Adrenal gland (tissue), 9 donors: ENCODE measurements at regions not wholly inside any gene's neighbourhood (a gene's known extent, or its start where the extent isn't known, plus 50 kb on each side); places are given as distances from the start of the nearest gene placed in this dataset.

ENCODE experiments used
- DNase-seq, 7 donors: peaks; one replicate each; pipeline ENCODE4 v3.0.0-alpha.2; 2019 to 2020
- H3K27ac ChIP-seq, 5 donors: fragments of 200-600 bp; sonication (generic) in 4 of 5; 1 replicate in 3 of 5; 2 replicates in 2 of 5; pipeline versions ENCODE4 v1.5.1 to v1.8.0; 2016 to 2020; ENCODE audit warnings: mild to moderate bottlenecking in 1 of 5
- H3K27me3 ChIP-seq: fragments of 200-600 bp; 2 replicates; pipeline ENCODE4 v1.8.0; 2021
- H3K36me3 ChIP-seq, 2 donors: fragments of 200-600 bp; replicated peaks in 1 of 2; 1 replicate in 1 of 2; 2 replicates in 1 of 2; pipeline versions ENCODE4 v1.5.1 to v1.8.0; 2018 to 2022
- H3K4me1 ChIP-seq, 2 donors: fragments of 200-600 bp; replicated peaks in 1 of 2; 1 replicate in 1 of 2; 2 replicates in 1 of 2; pipeline versions ENCODE4 v1.5.1 to v1.8.0; 2018 to 2021
- H3K4me3 ChIP-seq, 4 donors: fragments of 200-600 bp; sonication (generic) in 3 of 4; one replicate each; pipeline ENCODE4 v1.5.1; 2016 to 2018
- H3K9me3 ChIP-seq, 3 donors: fragments of 200-600 bp; sonication (generic) in 1 of 3; replicated peaks in 1 of 3; 1 replicate in 2 of 3; 2 replicates in 1 of 3; pipeline versions ENCODE4 v1.5.1 to v1.8.0; 2016 to 2021
- CTCF ChIP-seq, 6 experiments: fragments of 450-650 bp in 4 of 6; fragments of 200-600 bp in 2 of 6; sonication (generic) in 1 of 6; IDR thresholded peaks; 1 replicate in 5 of 6; 2 replicates in 1 of 6; pipeline versions ENCODE4 v1.5.1 to v1.8.0; 2016 to 2021; ENCODE audit warnings: antibody characterized with exemption in 6 of 6, mild to moderate bottlenecking in 2 of 6, moderate library complexity in 1 of 6
- POLR2A ChIP-seq, 2 donors: fragments of 450-650 bp; IDR thresholded peaks; one replicate each; pipeline ENCODE4 v1.6.1; 2017; ENCODE audit warnings: antibody characterized with exemption in 2 of 2, mild to moderate bottlenecking in 2 of 2, moderate library complexity in 1 of 2
- WGBS, 4 donors: extraction: QIAGEN DNeasy Blood & Tissue Kit in 2 of 4; methylation state at CpG; one replicate each; pipeline versions ENCODE4 v1.1.5 to v1.1.7; 2013 to 2017; 5-methylcytosine and 5-hydroxymethylcytosine counted together
- intact Hi-C, 2 donors: fragments of 100-400 bp; cut with DNase I; formaldehyde crosslinking; loops; one replicate each; pipeline versions ENCODE4 v1.14.1 to v1.15.0; 2022 to 2023
- donor health status: healthy with polysubstance abuse.
- donor health status: Bipolar disorder and iron deficiency.
- donor health status: DM: yes; HTN: yes; CAD: no.
- donor health status: DM: no; HTN: no; CAD: no.
- donor health status: DM: no; HTN: no; CAD: no.

GRCh38 chr16:77057161-77057774, 133.7 kb upstream of the MON1B start:
- no peak for TF ChIP-seq POLR2A (IDR thresholded peaks at IDR 0.05)
- TF ChIP-seq CTCF (IDR thresholded peaks at IDR 0.05) = no peak
- intact Hi-C loops = no loop called here
- no peaks in the 10 kb centered on the region for H3K36me3 ChIP-seq
- no peaks in the 10 kb centered on the region for H3K4me1 ChIP-seq
- 71 to 80% (median 75%) methylated on average over 7 of the region's 7 CpGs for WGBS, 4 donors
- no peak overlapping the region for H3K4me3 ChIP-seq
- H3K27ac ChIP-seq = no peak overlapping the region
- no peak for DNase-seq
- no peaks in the 10 kb centered on the region for H3K27me3 ChIP-seq
- no peaks in the 10 kb centered on the region for H3K9me3 ChIP-seq

DNA sequence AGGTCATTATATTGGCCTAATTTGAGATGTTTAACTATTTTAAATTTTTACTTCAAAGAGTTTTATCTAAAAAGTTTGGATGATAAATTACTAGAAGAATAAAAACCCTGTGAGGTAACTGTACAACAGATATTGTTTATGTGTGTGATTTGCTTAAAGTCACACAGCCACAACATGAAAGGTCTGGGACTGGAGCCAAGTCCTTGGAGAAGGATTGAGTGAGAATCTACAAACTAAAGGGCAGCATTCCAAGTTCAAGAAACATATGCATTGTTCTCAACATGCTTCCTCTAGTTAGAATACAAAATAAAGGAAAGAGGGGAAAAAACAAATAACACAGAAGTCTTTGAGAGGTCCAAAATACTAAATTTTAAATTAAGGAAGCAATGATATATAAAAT, 131.5 kb upstream of the MON1B start:
- Histone ChIP-seq H3K4me3 (no peak overlapping the region), H3K36me3 (no peaks in the 10 kb centered on the region), H3K27ac (no peak overlapping the region), H3K4me1 (no peaks in the 10 kb centered on the region), H3K9me3 (no peaks in the 10 kb centered on the region), H3K27me3 (no peaks in the 10 kb centered on the region)
- TF ChIP-seq CTCF (IDR thresholded peaks at IDR 0.05) (no peak), POLR2A (IDR thresholded peaks at IDR 0.05) (no peak)
- DNase-seq = peak in 1 of 7 donors; percentile 4
- intact Hi-C loops = no loop called here

- no peak for DNase-seq
- intact Hi-C loops = no loop called here
- Histone ChIP-seq H3K4me3 (no peak overlapping the region), H3K27me3 (no peaks in the 10 kb centered on the region), H3K9me3 (no peaks in the 10 kb centered on the region), H3K27ac (no peak overlapping the region), H3K36me3 (no peaks in the 10 kb centered on the region), H3K4me1 (no peaks in the 10 kb centered on the region)
- no peak for TF ChIP-seq CTCF (IDR thresholded peaks at IDR 0.05)
- no peak for TF ChIP-seq POLR2A (IDR thresholded peaks at IDR 0.05)
- whole genome bisulfite sequencing, 4 donors = 70 to 89% (median 81%) methylated on average over 1 of the region's 1 CpG
These were observed 130.4 kb upstream of the MON1B start for GRCh38 chr16:77060614-77061013.

DNA sequence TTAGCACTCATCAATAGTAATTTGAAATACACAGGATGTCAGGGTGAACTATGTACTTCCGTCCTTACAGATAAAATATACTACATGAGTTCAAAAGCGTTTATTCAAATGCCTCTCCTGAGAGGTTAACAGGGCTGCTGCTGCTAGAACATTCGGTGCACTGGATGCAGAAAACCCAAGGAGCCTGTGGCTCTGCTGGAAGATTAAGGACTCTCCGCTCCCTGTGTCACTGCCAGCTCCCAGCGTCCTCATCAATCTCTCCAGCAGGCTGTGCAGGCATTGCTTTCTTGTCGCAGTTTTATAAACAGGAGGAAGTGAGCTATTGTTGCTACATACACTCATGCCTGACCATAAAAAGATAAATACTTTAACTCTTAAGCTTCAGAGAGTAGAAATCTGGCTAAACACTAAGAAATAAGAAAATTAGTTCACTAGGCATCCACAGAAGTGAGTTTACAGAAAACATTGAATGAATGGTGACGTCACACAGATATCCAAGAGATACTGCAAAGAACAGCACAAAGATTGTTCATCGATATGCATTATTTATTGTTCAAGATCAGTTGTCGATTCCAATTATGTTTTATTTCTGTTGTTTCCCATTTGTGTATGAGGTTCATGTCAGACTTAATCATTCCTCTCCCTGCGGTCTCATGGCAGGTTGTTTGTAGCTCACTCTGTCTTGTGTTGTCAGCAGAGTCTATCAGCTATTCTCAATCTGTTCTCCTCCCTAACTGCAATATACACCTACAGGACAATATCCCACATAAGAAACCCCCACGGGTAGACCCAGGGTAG, 127.9 kb upstream of the MON1B start:
- H3K9me3 ChIP-seq = no peaks in the 10 kb centered on the region
- no peaks in the 10 kb centered on the region for H3K27me3 ChIP-seq
- peak in 4 of 7 donors; percentile 27 to 65 (median 32) for DNase-seq
- 20 to 24% (median 23%) methylated on average over 11 of the region's 11 CpGs for WGBS, 4 donors
- no peak overlapping the region for H3K4me3 ChIP-seq
- H3K4me1 ChIP-seq = no peaks in the 10 kb centered on the region
- H3K36me3 ChIP-seq = no peaks in the 10 kb centered on the region
- TF ChIP-seq CTCF (IDR thresholded peaks at IDR 0.05) = no peak
- no peak for TF ChIP-seq POLR2A (IDR thresholded peaks at IDR 0.05)
- intact Hi-C loops = no loop called here
- H3K27ac ChIP-seq = no peak overlapping the region
